ENCODE measurements at regions not wholly inside any gene's neighbourhood (a gene's known extent, or its start where the extent isn't known, plus 50 kb on each side); places are given as distances from the start of the nearest gene placed in this dataset.

DNA sequence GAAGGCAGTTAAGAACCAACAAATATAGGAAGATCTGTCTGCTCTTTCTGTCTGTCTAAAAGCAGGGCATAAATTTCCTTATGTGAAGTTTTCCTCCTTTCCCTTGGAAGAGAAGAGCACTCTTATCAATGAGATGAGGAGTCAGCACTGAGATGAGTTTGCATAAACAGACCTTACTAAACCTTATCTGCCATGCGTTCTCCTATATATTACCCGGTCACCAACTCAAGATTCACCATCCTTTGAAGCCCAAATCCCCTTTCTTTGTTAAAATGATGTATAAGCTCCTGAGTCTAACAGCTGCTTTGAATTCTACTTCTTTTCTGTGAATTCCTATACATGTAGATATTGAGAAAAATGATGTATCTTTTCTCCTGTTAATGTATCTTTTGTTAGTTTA, 65.5 kb upstream of the FHL2 start:
- DNase-seq (ENCODE audit: low spot score): no peak
- Histone ChIP-seq H3K36me3 (no peaks in the 10 kb centered on the region), H3K4me3 (no peak overlapping the region), H3K27ac (no peak overlapping the region), H3K27me3 (replicated peaks; ENCODE audit: insufficient read depth) (no peaks in the 10 kb centered on the region), H3K4me1 (ENCODE audit: control insufficient read depth in 1 of 2, low read depth in 2 of 2) (peaks cover 6 to 7% of the 10 kb centered on the region in 2 donors), H3K9me3 (no peaks in the 10 kb centered on the region)
- TF ChIP-seq, protein P1, sequence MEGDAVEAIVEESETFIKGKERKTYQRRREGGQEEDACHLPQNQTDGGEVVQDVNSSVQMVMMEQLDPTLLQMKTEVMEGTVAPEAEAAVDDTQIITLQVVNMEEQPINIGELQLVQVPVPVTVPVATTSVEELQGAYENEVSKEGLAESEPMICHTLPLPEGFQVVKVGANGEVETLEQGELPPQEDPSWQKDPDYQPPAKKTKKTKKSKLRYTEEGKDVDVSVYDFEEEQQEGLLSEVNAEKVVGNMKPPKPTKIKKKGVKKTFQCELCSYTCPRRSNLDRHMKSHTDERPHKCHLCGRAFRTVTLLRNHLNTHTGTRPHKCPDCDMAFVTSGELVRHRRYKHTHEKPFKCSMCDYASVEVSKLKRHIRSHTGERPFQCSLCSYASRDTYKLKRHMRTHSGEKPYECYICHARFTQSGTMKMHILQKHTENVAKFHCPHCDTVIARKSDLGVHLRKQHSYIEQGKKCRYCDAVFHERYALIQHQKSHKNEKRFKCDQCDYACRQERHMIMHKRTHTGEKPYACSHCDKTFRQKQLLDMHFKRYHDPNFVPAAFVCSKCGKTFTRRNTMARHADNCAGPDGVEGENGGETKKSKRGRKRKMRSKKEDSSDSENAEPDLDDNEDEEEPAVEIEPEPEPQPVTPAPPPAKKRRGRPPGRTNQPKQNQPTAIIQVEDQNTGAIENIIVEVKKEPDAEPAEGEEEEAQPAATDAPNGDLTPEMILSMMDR (IDR thresholded peaks at IDR 0.05): no peak
- ATAC-seq (ENCODE audit: insufficient number of reproducible peaks, low FRiP score, low read depth): no peak

DNA sequence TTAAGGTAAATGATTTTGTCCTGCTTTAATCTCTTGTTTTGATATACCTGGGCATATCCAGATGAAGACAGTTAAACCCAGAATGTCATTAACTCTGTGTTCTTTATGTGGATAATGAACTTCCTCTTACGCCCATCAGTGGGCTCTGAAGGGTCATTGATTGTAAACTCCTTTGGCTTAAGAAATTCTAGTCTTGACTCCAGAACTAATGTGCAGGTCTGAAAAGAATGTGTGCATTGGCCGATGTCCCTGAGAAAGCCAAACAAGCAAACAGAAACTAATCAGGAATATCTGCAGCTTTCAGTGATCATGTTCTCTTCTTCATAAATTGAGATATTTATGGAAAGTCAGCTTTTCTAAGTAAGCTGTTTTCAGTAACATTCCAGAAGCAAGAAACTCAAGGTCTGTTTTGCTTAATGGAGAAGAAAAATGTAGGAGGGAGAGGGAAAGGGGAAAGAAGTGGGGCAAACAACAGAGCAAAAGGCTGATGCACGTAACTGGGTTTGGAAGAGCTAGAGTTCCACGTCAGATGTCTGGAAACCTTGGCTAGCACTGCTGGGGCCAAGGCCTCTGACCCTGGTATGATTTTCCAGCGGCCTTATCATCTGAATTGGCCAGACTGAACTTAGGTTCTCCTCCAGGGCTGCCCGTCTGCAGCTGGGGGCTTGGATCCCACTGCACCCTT, 61.3 kb upstream of the FHL2 start:
- H3K27me3 ChIP-seq (replicated peaks; ENCODE audit: insufficient read depth): no peaks in the 10 kb centered on the region
- no peak overlapping the region for H3K4me3 ChIP-seq
- H3K4me1 ChIP-seq (ENCODE audit: control insufficient read depth in 1 of 2, low read depth in 2 of 2): peaks cover 6 to 7% of the 10 kb centered on the region in 2 donors
- H3K9me3 ChIP-seq: no peaks in the 10 kb centered on the region
- no peaks in the 10 kb centered on the region for H3K36me3 ChIP-seq
- H3K27ac ChIP-seq: no peak overlapping the region
- TF ChIP-seq, protein P1 (IDR thresholded peaks at IDR 0.05): no peak
- no peak for ATAC-seq (ENCODE audit: insufficient number of reproducible peaks, low FRiP score, low read depth)
- DNase-seq (ENCODE audit: low spot score): no peak

DNA sequence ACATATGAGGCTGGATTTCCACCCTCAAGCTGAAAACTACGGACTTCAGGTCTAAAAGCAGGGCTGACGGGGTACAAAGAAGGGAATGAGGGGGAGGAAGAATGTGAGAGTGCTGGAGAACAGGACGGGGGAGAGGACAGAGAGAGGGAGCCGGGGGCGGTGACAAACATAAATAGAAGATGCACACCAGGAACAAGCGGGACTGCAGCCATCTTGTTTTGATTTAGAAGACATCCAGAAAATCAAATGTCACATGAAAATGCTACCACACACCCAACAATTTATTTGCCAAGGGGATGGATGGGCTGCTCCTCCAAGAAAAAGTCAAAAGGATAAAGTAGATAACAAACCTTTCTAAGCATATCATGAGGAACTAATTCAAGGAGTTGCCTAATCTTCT, 59.2 kb upstream of the FHL2 start:
- no peak overlapping the region for H3K4me3 ChIP-seq
- H3K4me1 ChIP-seq (ENCODE audit: control insufficient read depth in 1 of 2, low read depth in 2 of 2): peaks cover 6 to 7% of the 10 kb centered on the region in 2 donors
- TF ChIP-seq, protein P1 (IDR thresholded peaks at IDR 0.05): no peak
- no peaks in the 10 kb centered on the region for H3K9me3 ChIP-seq
- ATAC-seq (ENCODE audit: insufficient number of reproducible peaks, low FRiP score, low read depth) (no peak), DNase-seq (ENCODE audit: low spot score) (no peak)
- H3K27ac ChIP-seq: no peak overlapping the region
- no peaks in the 10 kb centered on the region for H3K36me3 ChIP-seq
- H3K27me3 ChIP-seq (replicated peaks; ENCODE audit: insufficient read depth): no peaks in the 10 kb centered on the region

DNA sequence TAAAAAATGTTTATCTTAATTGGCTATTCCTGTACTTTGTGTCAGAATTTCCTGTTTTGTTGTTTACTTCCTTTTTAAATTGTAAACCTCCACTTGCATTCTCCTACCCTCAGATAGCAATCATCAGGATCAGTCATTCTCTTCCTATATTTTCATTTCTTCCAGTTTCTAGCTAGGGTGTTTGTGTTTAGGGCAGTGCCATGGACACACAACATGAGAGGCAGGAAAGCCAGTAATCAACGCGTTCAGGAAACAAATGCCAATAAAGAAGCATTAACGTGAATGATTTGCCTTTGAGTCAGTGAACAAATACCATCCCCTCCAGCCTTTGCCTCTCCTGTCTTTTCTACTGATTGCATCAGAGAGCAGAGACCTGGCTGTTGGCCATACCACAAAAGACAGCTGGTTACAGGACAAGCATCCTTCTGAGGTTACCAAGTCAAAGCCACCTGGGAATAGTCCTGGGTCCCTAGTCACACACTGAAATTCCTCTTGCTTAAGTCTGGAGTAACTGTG, 56.7 kb upstream of the FHL2 start:
- ATAC-seq (ENCODE audit: insufficient number of reproducible peaks, low FRiP score, low read depth) (no peak), DNase-seq (ENCODE audit: low spot score) (no peak)
- TF ChIP-seq, protein P1 (IDR thresholded peaks at IDR 0.05): no peak
- H3K36me3 ChIP-seq: no peaks in the 10 kb centered on the region
- no peaks in the 10 kb centered on the region for H3K27me3 ChIP-seq (replicated peaks; ENCODE audit: insufficient read depth)
- H3K4me1 ChIP-seq (ENCODE audit: control insufficient read depth in 1 of 2, low read depth in 2 of 2): peaks cover 5 to 6% of the 10 kb centered on the region in 2 donors
- H3K27ac ChIP-seq: no peak overlapping the region
- no peaks in the 10 kb centered on the region for H3K9me3 ChIP-seq
- no peak overlapping the region for H3K4me3 ChIP-seq

DNA sequence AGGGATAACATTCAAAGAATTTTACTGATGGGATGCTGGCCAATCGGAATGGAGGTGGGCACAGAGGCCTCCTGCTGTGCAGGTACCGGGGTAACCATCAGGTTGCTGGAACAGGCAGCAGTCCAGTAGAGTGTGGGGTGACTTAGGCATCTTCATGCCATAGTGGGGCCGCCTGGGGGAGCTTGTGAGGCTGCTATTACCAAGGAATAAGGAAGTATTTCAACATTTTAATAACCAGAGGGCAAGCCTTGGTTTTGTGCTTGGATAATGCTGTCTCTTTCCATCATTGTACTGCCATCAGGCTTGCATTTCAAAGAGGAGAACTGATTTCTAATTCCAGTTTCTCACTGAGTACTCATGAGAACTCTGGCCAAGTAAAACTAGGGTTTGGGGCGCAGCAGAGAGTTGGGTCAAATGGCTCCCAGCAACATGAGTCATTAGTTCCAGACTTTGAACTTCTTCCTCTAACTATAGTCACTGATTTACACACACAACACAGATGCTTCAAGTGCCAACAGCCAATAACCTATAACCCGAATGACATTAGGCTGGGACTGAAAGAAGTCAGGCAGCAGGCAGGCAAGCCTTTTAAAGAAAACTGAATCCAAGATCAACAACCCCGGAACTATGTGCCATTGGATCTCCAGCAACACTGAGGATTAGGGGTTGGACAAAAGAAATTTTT, 56.1 kb upstream of the FHL2 start:
- Histone ChIP-seq H3K9me3 (no peaks in the 10 kb centered on the region), H3K36me3 (no peaks in the 10 kb centered on the region), H3K27me3 (replicated peaks; ENCODE audit: insufficient read depth) (no peaks in the 10 kb centered on the region), H3K27ac (no peak overlapping the region), H3K4me3 (no peak overlapping the region), H3K4me1 (ENCODE audit: control insufficient read depth in 1 of 2, low read depth in 2 of 2) (peaks cover 0 to 3% of the 10 kb centered on the region in 2 donors)
- TF ChIP-seq, protein P1 (IDR thresholded peaks at IDR 0.05): no peak
- ATAC-seq (ENCODE audit: insufficient number of reproducible peaks, low FRiP score, low read depth) (peak; percentile 38), DNase-seq (ENCODE audit: low spot score) (no peak)
